Fibroblast of villous mesenchyme (primary cell): ENCODE measurements at regions not wholly inside any gene's neighbourhood (a gene's known extent, or its start where the extent isn't known, plus 50 kb on each side); places are given as distances from the start of the nearest gene placed in this dataset.

Experiments
- DNase-seq: peaks from one replicate; pipeline ENCODE4 v3.0.0-alpha.2; 2010; ENCODE audit warnings: low read depth
- H3K4me3 ChIP-seq: 2 replicates; pipeline ENCODE4 v1.5.1; 2011; ENCODE audit warnings: low read depth, mild to moderate bottlenecking, low read length
- TF ChIP-seq, protein P1 (sequence below): IDR thresholded peaks from 2 replicates; pipeline ENCODE4 v1.5.1; 2012; ENCODE audit warnings: low read depth, mild to moderate bottlenecking, low read length; ENCODE audit not compliant: insufficient read depth

DNA sequence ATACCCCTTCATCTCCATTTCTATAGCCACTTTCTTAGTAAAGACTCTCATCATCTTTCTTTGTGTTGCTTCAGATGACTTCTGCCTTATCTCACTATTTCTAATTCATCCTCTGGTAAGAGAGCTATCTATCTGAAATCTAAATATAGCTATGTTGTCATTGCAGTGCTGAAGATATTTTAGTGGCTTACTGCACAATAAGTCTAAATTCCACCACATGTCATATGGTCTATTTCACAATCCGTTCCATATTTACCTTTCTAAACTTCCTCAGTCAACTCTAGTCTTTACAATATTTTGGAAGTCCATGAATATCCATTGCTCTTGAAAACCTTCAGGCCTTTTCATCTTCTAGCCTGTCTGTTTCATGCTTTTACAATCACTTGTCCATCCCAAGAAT lies 465.1 kb upstream of the SLC10A2 start:
- DNase-seq, result no peak
- TF ChIP-seq, protein P1, sequence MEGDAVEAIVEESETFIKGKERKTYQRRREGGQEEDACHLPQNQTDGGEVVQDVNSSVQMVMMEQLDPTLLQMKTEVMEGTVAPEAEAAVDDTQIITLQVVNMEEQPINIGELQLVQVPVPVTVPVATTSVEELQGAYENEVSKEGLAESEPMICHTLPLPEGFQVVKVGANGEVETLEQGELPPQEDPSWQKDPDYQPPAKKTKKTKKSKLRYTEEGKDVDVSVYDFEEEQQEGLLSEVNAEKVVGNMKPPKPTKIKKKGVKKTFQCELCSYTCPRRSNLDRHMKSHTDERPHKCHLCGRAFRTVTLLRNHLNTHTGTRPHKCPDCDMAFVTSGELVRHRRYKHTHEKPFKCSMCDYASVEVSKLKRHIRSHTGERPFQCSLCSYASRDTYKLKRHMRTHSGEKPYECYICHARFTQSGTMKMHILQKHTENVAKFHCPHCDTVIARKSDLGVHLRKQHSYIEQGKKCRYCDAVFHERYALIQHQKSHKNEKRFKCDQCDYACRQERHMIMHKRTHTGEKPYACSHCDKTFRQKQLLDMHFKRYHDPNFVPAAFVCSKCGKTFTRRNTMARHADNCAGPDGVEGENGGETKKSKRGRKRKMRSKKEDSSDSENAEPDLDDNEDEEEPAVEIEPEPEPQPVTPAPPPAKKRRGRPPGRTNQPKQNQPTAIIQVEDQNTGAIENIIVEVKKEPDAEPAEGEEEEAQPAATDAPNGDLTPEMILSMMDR, result no peak
- H3K4me3 ChIP-seq, result no peak overlapping the region

DNA sequence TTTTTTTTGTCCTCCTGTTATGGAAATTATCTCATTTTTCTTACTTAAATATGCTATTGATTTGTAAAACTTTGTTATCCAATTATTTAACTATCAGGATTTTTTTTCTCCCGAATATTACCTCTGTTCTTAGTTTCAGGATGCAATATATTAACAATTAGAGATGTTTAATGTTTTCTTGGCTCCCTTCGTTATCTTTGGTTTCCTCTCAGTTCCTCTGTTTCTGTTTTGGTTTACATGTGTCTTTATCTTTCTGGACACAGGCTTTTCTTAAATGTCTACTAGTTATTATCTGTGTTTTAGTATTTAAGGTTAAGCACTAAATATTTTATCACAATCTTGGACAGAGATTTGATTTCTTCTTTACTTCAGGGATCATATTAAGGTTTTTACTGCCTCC lies 462.2 kb upstream of the SLC10A2 start:
- no peak for DNase-seq
- TF ChIP-seq, protein P1, result no peak
- no peak overlapping the region for H3K4me3 ChIP-seq

DNA sequence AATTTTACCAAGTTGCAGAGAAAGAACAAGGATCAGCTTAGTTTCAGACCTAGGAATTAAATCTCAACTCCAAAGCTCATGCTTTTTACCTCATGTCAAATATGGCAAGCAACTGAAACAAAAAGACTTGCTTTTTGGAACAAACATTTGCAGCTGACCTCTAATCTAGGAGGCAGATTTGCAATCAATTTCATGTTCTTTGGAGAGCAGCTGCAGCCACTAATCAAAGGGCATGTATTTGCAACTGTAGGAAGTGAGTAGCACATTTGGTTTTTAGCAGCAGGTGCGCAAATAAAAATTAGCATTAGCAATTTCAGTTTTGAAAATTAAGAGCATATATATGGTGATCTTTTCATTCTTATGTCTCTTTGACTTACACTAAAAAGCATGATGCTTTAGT lies 459.3 kb upstream of the SLC10A2 start:
- TF ChIP-seq, protein P1, result no peak

DNA sequence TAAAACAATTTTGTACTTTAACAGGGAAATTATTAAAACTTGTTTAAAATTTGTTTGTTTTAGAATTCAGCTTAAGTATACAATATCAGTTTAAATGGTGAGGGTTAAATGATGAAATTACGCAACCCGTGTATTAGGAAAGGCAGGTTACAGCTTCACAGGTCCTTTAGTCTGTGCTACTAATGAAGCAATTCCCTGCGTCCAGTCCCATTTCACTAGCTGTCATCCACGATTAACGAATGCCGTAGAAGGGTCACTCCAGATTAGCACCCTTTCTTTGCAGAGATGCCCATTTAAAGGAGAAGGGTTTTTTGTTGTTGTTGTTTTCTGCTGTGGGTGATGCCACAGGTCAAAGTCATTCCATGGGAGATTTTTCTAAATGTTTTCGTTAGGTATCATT lies 457.6 kb upstream of the SLC10A2 start:
- TF ChIP-seq, protein P1, result no peak
- DNase-seq, result no peak
- no peak overlapping the region for H3K4me3 ChIP-seq

More for the DNA sequence above, 459.3 kb upstream of the SLC10A2 start:
- no peak for DNase-seq
- no peak overlapping the region for H3K4me3 ChIP-seq

DNA sequence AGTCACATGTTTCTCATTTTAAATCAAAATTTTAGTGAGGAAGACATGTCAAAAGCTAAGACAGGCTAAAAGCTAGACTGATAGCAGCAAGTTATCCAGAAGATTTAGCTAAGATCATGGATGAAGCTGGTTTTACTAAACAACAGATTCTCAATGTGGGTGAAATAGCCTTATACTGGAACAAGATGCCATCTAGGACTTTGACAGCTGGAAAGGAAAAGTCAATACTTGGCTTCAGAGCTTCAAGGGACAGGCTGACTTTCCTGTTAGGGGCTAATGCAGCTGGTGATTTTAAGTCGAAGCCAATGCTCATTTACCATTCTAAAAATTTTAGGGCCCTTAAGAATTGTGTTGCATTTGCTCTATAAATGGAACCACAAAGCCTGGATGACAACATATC lies 455.3 kb upstream of the SLC10A2 start:
- no peak for DNase-seq
- TF ChIP-seq, protein P1, result no peak
- H3K4me3 ChIP-seq, result no peak overlapping the region

DNA sequence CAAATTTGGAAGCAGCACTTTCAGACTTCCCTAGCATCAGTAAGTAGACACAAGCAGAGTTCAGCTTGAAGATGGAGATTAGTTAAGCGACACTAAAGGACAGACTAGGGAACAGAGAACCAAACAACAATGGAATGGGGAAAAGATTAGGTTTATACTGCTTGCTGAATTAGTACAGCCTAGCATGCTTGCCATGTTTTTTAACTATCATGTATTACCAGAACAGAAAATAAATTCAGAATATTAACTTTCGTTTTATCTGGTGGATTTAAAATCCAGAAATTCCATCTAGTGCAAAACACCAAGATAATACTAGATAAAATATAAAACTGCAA lies 451.5 kb upstream of the SLC10A2 start:
- no peak overlapping the region for H3K4me3 ChIP-seq
- TF ChIP-seq, protein P1, result no peak
- DNase-seq, result no peak

DNA sequence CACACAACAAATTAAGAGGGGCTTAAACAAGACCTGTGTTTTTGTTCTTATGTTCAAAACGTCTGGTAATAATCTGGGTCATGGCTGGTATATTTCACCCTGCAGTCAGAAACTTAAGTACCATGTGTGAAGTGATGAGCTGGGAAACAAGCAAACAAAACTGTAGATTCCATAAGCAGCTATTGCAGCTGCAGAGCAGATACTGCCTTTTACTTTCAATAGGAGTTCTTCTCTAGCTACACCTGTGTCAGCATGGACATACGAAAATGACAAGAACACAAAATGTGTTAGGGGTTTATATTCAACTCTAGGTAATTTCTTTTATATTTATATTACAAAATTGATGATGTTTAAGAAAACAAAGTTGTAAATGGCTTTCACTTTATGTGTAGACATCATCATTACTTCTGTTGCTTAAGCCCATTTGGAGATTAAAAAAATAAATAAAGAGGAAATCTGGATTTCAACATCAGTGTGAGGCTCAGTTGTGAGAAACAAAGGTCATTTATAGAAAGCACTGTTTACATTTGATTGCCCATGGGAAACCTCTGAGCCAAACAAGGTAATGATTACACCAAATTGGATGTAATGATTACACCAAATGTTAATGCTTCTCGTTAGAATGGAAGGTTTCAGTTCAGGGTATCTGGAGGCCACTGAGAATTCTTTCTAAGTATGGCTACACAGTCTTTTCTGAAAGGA lies 451.0 kb upstream of the SLC10A2 start:
- TF ChIP-seq, protein P1, result no peak
- DNase-seq, result no peak
- H3K4me3 ChIP-seq, result no peak overlapping the region
